Stimulated activated CD8-positive, alpha-beta memory T cell treated with anti-CD3 and anti-CD28 coated beads, Interleukin-7, amount 100 ng/mL, for 48 hours (primary cell): ENCODE measurements at regions not wholly inside any gene's neighbourhood (a gene's known extent, or its start where the extent isn't known, plus 50 kb on each side); places are given as distances from the start of the nearest gene placed in this dataset.
"Not testable (repeated sequence)": the region's sequence is repeated elsewhere in the genome, so short reads cannot be mapped to it uniquely, and the experiment has no call there.

Source experiments
- DNase-seq, 2 donors: peaks; one replicate each; pipeline ENCODE4 v3.0.0-alpha.2; 2020; ENCODE audit warnings: low read depth in 1 of 2; ENCODE audit errors: extremely low read depth in 1 of 2

GRCh38 chr2:131671841-131672470 is 144.3 kb downstream of the CCDC74A start:
- not testable (repeated sequence) for DNase-seq

- DNase-seq: peak in 1 of 2 donors; percentile 21
These were observed 145.0 kb downstream of the CCDC74A start for GRCh38 chr2:131672471-131673399.

DNA sequence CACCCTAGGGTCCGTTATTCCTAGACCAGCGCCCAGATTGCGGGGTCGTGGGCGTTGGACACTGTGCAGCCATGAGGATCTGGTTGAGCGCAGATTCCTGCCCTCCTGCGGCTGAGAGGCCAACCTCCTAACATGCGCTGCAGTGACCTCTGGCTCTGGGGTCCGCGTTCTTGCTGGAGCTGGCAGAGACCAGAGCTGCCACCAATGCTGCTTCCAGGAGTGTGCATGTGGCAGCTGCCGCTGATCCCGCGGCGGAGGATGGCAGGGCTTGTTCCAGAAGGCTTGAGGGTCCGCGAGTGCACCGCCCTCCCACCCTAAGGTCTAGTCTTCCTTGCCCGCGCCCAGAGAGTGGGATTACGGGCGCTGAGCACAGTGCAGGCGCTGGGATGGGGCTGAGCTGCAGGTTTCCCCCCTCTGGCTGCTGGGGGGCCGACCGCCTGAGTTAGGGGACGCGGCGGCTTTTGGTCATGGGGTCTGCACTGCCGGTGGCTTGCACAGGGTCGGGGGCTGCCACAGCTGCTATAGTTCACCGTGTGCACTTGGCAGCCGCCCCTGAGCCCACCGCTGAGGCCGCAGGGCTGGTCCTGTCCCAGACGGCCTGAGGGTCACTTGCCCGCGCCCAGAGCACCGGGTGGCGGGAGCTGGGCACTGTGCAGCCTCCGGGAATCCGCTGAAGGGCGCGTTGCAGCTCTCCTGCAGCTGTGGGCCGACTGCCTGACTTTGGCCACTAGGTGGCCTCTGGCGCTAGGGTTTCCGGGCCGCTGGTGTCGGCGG is 145.9 kb downstream of the CCDC74A start:
- DNase-seq: peak; percentile 45 to 47

DNA sequence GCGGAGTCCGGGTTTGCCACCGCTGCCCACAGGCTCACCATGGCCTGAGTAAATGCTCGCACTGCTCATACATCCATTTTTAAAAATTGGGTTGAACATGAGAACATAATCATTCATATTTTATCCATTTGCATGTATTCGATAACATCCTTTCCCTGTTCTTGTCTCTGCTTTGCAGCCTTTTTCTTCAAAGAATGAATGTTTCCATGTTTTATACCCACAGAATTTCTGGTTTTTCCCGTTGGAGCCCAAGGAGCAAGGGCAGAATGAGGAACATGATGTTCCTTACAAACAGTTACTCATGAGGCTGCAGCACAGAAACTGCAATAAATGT is 146.5 kb downstream of the CCDC74A start:
- no peak for DNase-seq

DNA sequence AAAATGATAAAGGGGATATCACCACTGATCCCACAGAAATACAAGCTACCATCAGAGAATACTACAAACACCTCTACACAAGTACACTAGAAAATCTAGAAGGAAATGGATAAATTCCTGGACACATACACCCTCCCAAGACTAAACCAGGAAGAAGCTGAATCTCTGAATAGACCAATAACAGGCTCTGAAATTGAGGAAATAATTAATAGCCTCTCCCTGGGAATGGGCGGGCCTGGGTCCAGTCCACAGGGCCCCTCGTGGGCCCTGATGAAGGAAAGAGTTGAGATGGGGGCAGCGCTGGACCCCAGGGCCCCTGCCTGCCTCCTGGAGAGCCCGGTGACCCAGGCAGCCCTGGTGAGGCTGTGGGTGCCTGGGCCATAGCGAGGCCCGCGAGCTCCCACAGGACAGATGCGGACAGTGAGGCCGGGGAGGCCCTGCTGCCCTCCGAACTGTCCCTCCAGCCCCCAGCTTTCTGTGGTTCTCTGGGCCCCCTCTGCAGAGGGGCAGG is 154.0 kb downstream of the CCDC74A start:
- DNase-seq: not testable (repeated sequence)

- DNase-seq: peak; percentile 53 to 77
These were observed 154.6 kb downstream of the CCDC74A start for GRCh38 chr2:131682122-131682944.

DNA sequence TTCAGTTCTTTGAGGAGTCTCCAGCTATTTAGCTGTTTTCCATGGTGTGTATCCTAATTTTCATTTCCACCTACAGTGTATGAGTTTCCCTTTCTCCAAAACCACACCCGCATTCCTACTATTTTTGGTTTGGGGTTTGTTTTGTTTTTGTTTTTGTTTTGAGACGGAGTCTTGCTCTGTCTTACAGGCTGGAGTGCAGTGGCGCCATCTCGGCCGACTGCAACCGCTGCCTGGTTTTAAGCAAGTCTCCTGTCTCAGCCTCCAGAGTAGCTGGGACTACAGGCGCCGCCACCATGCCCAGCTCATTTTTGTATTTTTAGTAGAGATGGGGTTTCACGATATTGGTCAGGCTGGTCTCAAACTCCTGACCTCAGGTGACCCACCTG is 155.2 kb downstream of the CCDC74A start:
- DNase-seq: not testable (repeated sequence)

DNA sequence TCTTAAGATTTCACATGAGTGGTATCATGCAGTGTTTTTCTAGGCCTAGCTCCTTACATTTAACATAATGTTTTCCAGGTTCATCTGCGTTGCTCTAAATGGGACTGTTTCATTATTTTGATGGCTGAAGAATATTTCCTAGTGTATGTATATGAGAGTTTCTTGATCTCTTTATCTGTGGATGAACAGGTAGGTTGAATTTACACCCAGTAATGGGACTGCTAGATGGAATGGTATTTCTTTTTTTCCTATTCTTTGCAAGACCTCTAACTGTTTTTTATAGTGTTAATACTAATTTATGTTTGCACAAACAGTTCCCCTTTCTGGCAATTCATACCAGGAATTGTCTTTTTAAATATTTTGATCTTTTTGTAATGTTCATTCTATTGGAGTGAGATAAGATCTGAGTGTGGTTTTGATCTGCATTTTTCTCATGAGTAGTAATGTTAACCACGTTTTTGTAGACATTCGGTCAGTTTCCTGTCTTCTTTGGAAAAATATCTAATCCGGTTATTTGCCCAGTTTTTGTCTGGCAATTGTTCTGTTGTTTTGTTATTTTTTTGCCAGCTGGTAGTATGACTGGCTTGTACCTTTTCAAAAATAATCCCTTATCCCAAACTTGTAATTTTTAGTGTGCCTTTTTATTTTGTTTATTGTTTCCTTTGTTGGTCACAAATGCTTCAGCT is 157.1 kb downstream of the CCDC74A start:
- not testable (repeated sequence) for DNase-seq

DNA sequence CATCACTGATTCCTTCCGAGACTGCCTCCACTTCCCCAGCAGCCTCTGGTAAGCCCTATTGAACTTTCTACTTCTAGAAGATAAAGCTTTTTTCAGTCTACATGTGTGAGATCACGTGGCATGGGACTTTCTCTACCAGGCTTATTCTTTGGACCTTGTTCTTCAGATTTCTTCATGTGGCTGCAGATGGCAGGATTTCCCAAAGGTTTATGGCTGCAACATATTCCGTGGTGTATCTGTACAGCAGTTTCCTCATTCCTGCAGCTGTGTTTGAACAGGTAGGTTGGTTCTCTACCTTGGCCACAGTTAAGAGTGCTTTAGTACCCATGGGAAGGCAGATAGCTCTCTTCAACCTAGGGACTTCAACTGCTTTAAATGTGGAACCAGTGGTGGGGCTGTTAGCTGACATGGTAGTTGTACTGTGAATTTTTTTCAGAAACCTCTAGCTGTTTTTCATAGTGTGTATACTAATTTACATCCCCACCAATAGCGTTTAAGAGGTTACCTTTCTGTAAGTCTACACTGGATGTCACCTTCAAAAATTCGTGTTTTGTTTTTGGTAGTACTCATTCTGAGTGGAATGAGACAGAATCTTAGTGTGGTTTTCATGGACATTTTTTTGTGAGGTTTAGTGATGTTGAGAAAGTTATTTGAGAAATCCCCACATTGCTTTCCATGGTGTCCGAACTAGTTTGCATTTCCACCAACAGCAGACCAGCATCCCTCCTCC is 158.6 kb downstream of the CCDC74A start:
- not testable (repeated sequence) for DNase-seq

GRCh38 chr2:131686894-131687238 is 159.2 kb downstream of the CCDC74A start:
- DNase-seq: not testable (repeated sequence)

GRCh38 chr2:131689066-131689465 is 161.4 kb downstream of the CCDC74A start:
- not testable (repeated sequence) for DNase-seq

- DNase-seq: not testable (repeated sequence)
These were observed 183.6 kb downstream of the CCDC74A start for GRCh38 chr2:131711268-131711667.

GRCh38 chr2:131717907-131718306 is 190.2 kb downstream of the CCDC74A start:
- DNase-seq: not testable (repeated sequence)

DNA sequence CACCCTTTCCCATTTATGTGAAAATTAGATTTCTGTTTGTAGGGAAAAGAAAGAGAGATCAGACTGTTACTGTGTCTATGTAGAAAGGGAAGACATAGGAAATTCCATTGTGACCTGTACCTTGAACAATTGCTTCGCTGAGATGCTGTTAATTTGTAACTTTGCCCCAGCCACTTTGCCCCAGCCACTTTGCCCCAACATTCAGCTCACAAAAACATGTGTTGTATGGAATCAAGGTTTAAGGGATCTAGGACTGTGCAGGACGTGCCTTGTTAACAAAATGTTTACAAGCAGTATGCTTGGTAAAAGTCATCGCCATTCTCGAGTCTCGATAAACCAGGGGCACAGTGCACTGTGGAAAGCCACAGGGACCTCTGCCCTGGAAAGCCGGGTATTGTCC is 193.5 kb downstream of the CCDC74A start:
- DNase-seq: not testable (repeated sequence)

DNA sequence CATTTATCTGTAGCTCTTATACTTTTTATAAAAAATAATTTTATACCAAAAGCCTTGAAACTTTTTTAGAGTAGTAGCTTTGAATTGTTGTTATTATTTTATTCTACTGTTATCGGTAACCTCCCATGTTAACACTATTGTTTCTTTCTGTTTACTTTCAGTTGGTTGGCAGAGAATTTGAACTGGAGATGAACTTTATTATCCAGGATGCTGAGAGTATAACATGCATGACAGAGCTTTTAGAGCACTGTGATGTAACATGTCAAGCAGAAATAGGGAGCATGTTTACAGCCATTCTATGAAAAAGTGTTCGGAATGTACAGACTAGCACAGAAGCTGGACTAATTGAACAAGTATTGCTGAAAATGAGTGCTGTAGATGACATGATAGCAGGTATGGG is 194.6 kb downstream of the CCDC74A start:
- not testable (repeated sequence) for DNase-seq

DNA sequence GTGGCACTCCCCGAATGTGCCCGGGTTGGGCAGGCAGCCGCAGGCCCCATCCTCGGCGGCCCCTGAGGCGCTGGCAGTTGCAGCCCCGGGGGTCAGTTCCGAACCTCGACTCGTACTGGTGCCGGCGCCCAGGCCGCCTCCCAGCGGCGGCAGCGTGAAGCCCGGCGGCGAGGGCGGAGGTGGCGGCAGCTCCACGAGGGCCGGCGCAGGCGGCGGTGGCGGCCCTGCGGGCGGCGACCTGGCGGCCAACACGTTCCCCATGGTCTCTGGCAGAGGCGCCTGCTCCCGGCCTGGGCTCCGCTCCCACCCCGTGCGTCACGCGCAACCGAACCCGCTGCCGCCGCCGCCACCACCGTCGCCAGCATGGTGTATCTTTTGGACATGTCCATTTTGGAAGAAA is 196.3 kb downstream of the CCDC74A start:
- DNase-seq: no peak

DNA sequence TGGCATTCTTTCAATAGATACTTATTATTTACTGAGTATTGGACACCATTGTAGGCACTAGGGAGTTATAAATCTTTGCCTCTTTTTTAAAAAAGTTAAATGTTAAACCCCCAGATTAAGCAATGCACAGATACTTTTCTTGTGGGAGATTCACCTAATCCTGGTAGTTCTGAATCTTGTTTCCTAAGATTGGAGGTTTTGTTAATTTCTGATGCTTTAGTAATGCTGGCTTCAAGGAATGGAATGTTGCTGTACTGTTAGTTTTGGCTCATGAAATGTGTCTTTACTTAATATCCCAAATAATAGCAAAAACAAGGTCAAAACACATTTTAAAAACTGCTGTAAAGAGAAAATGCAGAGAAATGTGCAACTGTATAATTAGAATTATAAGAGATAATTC is 200.8 kb downstream of the CCDC74A start:
- DNase-seq: not testable (repeated sequence)

- DNase-seq: not testable (repeated sequence)
These were observed 205.8 kb downstream of the CCDC74A start for GRCh38 chr2:131733530-131733929.

DNA sequence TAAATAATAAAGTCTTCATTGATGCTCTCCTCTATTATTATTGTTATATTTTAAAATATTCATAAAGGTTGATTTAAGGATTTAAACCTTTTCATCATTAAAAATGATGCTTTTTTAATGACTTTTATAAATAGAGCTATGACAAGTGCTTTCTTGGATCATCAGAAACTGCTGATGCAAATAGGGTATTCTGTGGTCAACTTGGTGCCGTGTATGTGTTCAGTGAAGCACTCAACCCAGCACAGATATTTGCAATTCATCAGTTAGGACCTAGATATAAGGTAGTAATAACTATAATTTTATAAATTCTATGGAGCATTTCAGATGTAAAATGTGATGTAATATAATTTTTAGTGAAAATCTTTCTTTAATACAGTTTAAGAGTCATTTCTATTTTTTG is 208.7 kb downstream of the CCDC74A start:
- DNase-seq: not testable (repeated sequence)
